Activated T-cell treated with anti-CD3 and anti-CD28 coated beads, Interleukin-2, amount 50 U/mL, for 48 hours (primary cell): ENCODE measurements at regions not wholly inside any gene's neighbourhood (a gene's known extent, or its start where the extent isn't known, plus 50 kb on each side); places are given as distances from the start of the nearest gene placed in this dataset.

ENCODE experiments used
- DNase-seq, 2 experiments: peaks; one replicate each; pipeline ENCODE4 v3.0.0-alpha.2; 2020

- DNase-seq = no peak
Observed at GRCh38 chr1:181341026-181341632, 142.2 kb upstream of the CACNA1E start.

- DNase-seq = no peak
Observed at GRCh38 chr1:181344091-181344490, 139.2 kb upstream of the CACNA1E start.

- DNase-seq = no peak
Observed at GRCh38 chr1:181345146-181345545, 138.2 kb upstream of the CACNA1E start.

- DNase-seq = peak in 1 of 2 experiments; percentile 23
Observed at GRCh38 chr1:181347495-181348390, 135.6 kb upstream of the CACNA1E start.

GRCh38 chr1:181349512-181349911, 133.8 kb upstream of the CACNA1E start:
- DNase-seq = peak in 1 of 2 experiments; percentile 10

- no peak for DNase-seq
Observed at GRCh38 chr1:181350131-181350530, 133.2 kb upstream of the CACNA1E start.

GRCh38 chr1:181351740-181352139, 131.6 kb upstream of the CACNA1E start:
- no peak for DNase-seq

GRCh38 chr1:181352695-181353094, 130.6 kb upstream of the CACNA1E start:
- peak in 1 of 2 experiments; percentile 4 for DNase-seq

- no peak for DNase-seq
Observed at GRCh38 chr1:181353526-181353925, 129.8 kb upstream of the CACNA1E start.

GRCh38 chr1:181354865-181355264, 128.5 kb upstream of the CACNA1E start:
- no peak for DNase-seq

- DNase-seq = no peak
Observed at GRCh38 chr1:181356505-181357340, 126.6 kb upstream of the CACNA1E start.

- no peak for DNase-seq
Observed at GRCh38 chr1:181359012-181359411, 124.3 kb upstream of the CACNA1E start.

- no peak for DNase-seq
Observed at GRCh38 chr1:181364801-181365200, 118.5 kb upstream of the CACNA1E start.

- DNase-seq = no peak
Observed at GRCh38 chr1:181366910-181367309, 116.4 kb upstream of the CACNA1E start.

GRCh38 chr1:181369416-181369815, 113.9 kb upstream of the CACNA1E start:
- no peak for DNase-seq

- DNase-seq = no peak
Observed at GRCh38 chr1:181383695-181384094, 99.6 kb upstream of the CACNA1E start.

GRCh38 chr1:181386340-181386739, 97.0 kb upstream of the CACNA1E start:
- DNase-seq = no peak

GRCh38 chr1:181386951-181387350, 96.4 kb upstream of the CACNA1E start:
- DNase-seq = no peak

- DNase-seq = no peak
Observed at GRCh38 chr1:181387702-181388101, 95.6 kb upstream of the CACNA1E start.

GRCh38 chr1:181390410-181391077, 92.8 kb upstream of the CACNA1E start:
- no peak for DNase-seq

- DNase-seq = no peak
Observed at GRCh38 chr1:181391301-181391900, 91.9 kb upstream of the CACNA1E start.

GRCh38 chr1:181392133-181392532, 91.2 kb upstream of the CACNA1E start:
- no peak for DNase-seq
